22Rv1 (cell line): ENCODE measurements at regions not wholly inside any gene's neighbourhood (a gene's known extent, or its start where the extent isn't known, plus 50 kb on each side); places are given as distances from the start of the nearest gene placed in this dataset.

ENCODE experiments used
- H3K27ac ChIP-seq: fragments of 450-650 bp; 2 replicates; pipeline ENCODE4 v1.5.1; 2017
- CTCF ChIP-seq: fragments of 450-650 bp; IDR thresholded peaks from 2 replicates; pipeline ENCODE4 v1.5.1; 2017; ENCODE audit warnings: mild to moderate bottlenecking
- ZFX ChIP-seq: fragments of 450-650 bp; IDR thresholded peaks from 2 replicates; pipeline ENCODE4 v1.6.1; 2017; ENCODE audit warnings: antibody characterized with exemption, borderline replicate concordance

GRCh38 chr7:140249036-140249806 is 72.4 kb upstream of the KDM7A start:
- TF ChIP-seq ZFX (no peak), CTCF (no peak)

GRCh38 chr7:140247559-140247958 is 70.8 kb upstream of the KDM7A start:
- TF ChIP-seq CTCF (no peak), ZFX (no peak)
- H3K27ac ChIP-seq = no peak overlapping the region

More at GRCh38 chr7:140249036-140249806, 72.4 kb upstream of the KDM7A start:
- H3K27ac ChIP-seq = peak overlapping the region; percentile 64

GRCh38 chr7:140245611-140246105 is 68.9 kb upstream of the KDM7A start:
- TF ChIP-seq CTCF (no peak), ZFX (no peak)

GRCh38 chr7:140242057-140243031 is 65.6 kb upstream of the KDM7A start:
- H3K27ac ChIP-seq = no peak overlapping the region
- TF ChIP-seq CTCF (no peak), ZFX (no peak)

More at GRCh38 chr7:140245611-140246105, 68.9 kb upstream of the KDM7A start:
- no peak overlapping the region for H3K27ac ChIP-seq

GRCh38 chr7:140239653-140239935 is 62.8 kb upstream of the KDM7A start:
- TF ChIP-seq CTCF (no peak), ZFX (no peak)
- no peak overlapping the region for H3K27ac ChIP-seq

GRCh38 chr7:140238778-140239652 is 62.2 kb upstream of the KDM7A start:
- peak overlapping the region; percentile 32; the same call in 1 of the 2 replicates for H3K27ac ChIP-seq
- TF ChIP-seq ZFX = no peak
- TF ChIP-seq CTCF = no peak
